HG03196 (cell line): ENCODE measurements at regions not wholly inside any gene's neighbourhood (a gene's known extent, or its start where the extent isn't known, plus 50 kb on each side); places are given as distances from the start of the nearest gene placed in this dataset.

ENCODE experiments used
- ATAC-seq: cut with Tn5 transposase; IDR thresholded peaks from one replicate; pipeline ENCODE4 v1.9.1; 2021; ENCODE audit not compliant: unreplicated experiment

GRCh38 chr4:107330916-107331315 lies 294.8 kb upstream of the DKK2 start:
- no peak for ATAC-seq

DNA sequence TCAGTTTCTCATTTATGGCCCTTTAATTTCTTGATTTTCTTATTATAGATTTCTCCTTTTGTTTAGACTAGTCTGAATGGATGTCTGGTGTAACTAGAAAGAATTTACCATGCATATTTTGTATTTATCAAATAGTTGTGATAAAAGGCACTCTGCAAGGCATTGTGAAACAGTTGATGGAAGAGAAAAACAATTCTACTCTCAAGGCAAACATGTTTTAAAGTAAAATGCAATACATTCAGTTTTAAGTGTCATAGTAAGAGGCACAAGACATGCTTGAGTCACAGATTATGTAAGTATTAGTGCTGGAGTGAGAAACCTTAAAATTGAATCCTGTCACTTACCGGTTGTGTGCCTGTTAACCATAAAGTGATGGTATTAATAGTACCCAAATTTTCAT lies 283.3 kb upstream of the DKK2 start:
- ATAC-seq: no peak

- ATAC-seq: no peak
Observed at GRCh38 chr4:107318078-107318477, 282.0 kb upstream of the DKK2 start.

- ATAC-seq: no peak
Observed at GRCh38 chr4:107317611-107318010, 281.5 kb upstream of the DKK2 start.

DNA sequence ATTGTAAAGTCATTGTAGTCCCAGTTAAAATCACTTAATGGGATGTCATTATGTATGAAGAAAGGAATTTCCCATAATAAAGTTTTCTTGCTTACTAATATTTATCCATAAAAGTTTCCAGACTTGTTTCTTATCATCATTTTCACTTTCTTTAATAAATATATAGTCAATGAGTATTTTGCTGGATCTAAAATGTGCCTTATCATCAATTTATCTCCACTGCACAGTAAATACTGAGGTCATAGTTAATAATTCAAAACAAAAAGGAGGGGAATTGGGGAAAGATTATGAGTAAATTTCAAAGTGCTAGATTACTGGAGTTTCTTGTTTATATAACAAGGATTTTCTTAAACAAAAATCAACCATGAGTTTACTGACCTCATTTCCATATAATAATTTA lies 279.5 kb upstream of the DKK2 start:
- ATAC-seq: no peak

DNA sequence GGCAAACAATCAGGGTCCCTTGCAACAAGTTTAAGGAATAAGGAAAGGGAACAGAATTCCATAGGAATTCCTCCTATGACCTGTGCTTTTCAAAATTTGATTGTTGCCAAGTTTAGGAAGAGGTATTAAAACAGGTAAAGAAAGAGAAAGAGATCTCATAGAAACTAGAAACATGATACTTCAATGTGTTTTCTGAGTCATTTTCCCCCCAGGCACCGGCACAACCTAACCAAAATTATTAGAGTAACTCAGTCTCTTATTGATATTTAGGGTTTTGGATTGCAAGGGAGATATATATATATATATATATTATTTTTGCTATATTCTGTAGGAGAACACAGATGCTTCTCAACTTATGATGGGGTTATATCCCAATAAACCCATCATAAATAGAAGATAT lies 278.0 kb upstream of the DKK2 start:
- no peak for ATAC-seq

DNA sequence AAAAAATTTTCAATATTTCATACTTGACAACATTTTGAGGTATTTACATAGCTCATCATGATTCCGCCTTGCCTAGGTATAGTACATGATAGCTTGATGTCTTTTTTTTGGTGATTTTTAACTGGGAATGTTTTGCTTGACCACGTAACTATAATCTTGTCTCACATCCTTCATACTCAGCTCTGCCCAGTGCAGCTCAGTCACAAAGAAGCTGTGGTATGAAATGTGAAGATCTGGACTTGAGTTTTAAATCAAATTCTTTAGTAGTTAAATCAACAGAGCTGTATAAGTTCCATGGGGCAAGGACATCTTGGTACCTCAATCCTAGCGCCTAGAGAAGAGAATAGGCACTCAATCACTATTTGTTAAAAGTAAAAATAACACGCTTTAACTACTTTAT lies 276.3 kb upstream of the DKK2 start:
- no peak for ATAC-seq

DNA sequence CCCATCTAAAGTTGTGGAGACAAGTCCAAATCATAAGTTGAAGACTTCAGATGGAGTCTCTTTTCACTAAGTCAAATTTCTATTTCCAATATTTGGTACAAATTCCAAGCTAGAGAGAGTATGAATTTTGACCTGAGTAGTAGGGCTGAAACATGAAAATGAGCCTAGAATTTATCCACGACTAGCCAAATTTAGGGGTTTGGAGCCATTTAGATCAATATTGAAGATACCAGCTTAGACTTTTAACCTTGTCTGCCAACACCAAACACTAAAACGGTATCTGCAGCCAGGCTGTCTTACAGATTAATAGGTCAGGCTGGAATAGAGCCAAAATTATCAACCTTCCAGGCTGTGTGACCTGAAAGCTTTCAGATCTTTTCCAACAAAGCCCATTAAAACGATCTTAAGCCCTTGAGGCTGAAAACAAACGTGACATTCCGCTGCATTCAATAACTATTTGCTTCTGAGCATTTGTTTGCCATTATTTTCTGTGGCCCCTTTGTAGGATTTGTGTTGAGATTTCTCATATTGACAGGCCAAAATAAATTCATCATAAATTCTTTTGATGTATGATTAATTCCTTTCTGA lies 268.7 kb upstream of the DKK2 start:
- no peak for ATAC-seq

GRCh38 chr4:107299646-107300045 lies 263.5 kb upstream of the DKK2 start:
- ATAC-seq: no peak

DNA sequence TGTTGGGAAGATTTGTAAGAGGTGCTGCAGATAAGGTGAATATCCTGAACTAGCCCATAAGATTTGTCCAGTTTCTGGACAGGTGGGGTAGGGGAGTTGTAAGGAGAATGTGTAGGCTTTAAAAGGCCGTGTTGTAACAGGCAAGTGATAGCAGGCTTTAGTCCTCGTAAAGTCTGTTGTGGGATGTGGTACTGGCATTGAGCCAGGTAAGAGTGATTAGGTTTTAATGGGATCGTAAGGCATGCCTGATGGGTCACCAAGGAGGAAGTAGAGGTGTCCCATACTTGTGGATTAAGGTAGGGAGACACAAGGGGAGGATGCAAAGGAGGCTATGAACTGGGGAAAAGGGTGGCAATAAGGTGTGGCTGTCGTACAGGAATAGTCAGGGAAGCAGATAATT lies 256.9 kb upstream of the DKK2 start:
- ATAC-seq: no peak

DNA sequence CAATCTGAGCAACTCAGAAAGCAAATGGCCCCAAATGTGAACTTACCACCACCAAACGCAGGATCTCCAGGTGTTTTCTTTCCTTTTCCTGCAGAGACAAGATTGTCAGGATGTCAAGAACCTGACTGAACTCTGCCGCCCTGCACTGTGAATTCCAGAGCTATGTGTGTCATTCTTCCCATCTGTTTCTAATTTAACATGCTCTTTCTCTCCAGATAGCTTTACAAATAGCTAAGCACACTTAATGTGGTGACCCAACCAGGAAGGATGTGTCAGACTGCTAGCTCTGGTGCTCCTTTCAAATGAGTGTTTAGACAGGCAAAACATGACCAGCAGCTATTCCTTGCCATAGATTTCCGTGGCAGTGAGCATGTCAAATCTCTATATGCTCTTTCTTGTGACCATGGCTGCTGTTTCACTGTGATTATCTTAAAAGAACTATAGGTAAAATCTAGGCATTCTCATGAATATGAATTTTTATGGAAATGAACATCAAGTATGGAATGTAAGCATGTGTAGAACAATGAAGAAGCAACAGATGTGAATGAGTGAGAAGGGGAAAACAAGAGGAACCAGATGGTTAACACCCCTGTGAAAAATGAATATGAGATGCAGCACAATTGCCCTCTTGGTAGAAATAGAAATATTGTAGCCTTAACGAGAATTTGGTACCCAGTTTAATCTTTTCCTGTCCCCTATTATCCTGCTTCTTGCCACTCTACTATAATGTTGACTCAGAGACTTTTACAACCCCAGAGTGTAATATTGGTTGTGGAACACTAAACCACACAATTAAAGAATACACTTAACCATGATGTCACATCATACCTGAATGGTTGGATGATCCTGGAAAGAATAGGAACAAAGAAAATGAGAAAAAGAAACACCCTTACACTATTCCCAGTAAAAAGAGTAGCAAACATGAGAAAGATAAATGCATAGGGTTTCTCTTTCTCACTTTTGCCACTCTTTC lies 247.8 kb upstream of the DKK2 start:
- ATAC-seq: no peak

- ATAC-seq: no peak
Observed at GRCh38 chr4:107279733-107280132, 243.6 kb upstream of the DKK2 start.

DNA sequence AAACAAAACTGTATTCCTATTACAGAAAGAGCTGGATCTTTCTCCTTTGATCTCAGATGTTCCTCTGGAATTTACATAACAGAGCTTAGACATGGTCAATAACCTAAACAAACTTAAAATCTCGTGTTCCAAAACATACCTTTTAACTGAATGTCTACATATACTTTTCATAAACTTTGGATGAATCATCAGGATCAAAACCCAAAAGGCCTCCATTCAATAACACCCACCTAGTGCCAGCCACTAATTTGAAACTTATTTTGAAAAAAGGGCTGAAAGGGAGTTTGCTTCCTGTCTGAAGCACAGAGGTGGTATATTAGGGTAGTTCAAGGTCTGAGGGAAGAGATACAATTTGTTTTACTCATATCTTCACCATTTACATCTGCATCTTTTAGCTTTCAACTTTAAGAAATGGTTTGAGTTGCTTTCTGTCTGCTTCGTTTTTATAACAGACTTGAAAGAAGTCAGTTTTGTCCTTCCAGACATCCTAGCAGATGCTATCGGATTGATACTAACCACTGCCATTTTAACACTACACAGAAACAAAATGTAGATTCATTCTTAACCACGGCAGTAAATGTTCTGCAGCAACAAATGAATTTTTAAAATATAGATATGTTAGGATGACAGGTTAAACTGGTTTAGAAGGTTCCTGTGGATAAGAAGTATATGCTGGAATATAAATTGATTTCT lies 242.8 kb upstream of the DKK2 start:
- ATAC-seq: no peak

- ATAC-seq: no peak
Observed at GRCh38 chr4:107276052-107276451, 239.9 kb upstream of the DKK2 start.

DNA sequence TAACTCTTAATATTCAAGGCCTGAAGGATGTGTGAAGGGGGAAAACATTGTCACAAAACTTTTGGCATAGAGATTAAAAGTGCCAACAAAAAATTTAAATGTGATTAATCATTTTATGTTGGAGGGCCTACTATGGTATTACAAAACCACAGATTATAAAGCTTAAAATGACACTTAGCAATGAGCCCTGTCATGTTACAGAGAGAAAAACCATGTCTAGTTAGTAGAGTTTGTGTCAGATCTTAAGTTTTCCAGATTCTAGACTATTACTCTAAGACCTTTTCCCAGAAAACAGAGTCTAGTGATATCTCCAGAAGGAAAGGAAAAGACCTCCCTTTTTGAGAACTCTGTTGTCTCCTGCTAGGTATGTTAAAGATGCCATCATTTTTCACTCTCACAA lies 239.1 kb upstream of the DKK2 start:
- no peak for ATAC-seq

DNA sequence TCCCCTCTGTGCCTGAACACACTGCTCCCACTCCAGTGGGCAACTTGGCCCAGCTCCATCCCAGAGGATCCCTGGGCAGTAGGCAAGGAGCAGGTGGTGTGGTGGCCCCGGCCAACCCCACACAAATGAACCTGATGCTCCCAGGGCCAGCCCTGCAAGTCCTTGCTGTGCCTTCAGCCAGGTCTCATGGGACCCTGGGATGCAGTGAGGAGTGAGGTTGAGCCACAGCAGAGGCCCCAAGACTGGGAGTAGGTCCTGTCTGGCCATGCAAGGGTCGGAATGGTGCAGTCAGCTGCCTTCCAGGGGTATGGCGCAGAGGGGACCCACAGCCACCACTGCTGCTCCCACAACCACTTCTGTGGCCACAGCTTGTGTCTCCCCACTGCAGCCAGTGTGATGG lies 234.5 kb upstream of the DKK2 start:
- no peak for ATAC-seq

- no peak for ATAC-seq
Observed at GRCh38 chr4:107269175-107269574, 233.1 kb upstream of the DKK2 start.

DNA sequence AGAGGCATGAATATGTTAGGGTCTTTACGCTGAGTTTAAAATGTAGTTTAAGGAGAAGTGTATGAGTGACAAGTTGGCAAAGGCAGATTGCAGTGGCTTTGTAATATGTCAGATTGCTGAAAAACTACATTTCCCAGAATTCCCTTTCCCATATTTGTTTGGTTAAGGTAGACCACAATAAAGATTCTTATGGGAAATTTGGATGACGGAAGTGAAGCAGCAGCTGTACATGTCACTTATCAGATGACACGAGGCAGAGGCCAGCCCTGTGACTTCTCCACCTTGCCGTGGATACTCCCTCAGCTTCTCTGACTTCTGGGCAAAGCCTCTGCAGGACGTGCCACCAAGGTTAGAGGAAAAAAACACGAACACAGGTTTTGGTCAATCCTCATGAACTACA lies 229.7 kb upstream of the DKK2 start:
- ATAC-seq: no peak

- no peak for ATAC-seq
Observed at GRCh38 chr4:107261241-107261874, 225.2 kb upstream of the DKK2 start.

DNA sequence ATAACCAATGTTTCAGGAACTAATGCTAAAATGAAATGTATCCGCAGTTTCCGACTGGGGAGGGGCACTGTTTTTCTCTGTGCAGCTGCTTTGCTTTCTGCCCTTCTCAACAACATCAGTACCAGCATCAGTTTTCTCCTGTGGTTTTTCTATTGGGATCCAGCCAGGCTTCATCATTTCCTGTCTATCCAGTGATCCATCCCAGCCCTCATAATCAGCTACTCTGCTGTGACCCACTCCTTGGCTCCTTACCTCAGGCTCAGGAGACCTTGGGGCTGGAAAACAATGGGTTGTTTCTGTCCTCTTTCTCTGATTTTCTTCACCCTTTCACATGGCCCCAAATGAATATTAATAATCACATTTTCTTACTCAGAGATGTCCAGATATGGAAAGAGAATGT lies 222.2 kb upstream of the DKK2 start:
- no peak for ATAC-seq

DNA sequence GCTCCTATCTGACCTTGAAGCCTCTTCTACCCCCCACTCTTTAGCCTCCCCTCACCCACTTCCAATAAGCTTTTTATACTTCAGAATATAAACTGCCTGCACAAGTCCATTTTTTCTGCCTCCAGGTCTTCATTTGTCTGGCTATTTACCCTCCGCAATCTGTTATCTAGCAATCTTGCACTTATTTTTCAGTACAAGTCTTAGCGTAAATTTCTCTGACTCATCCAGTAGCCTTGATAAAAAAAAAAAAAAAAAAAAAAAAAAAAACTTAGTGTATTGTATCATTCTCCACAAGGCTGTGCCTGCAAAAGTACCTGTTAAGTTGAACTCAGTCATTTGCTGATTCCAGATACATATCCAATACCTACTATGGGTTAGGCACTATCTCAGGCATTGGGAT lies 219.5 kb upstream of the DKK2 start:
- no peak for ATAC-seq

GRCh38 chr4:107255114-107255513 lies 219.0 kb upstream of the DKK2 start:
- ATAC-seq: no peak
